ENCODE measurements at regions not wholly inside any gene's neighbourhood (a gene's known extent, or its start where the extent isn't known, plus 50 kb on each side); places are given as distances from the start of the nearest gene placed in this dataset.
"Not testable (repeated sequence)": the region's sequence is repeated elsewhere in the genome, so short reads cannot be mapped to it uniquely, and the experiment has no call there.

GRCh38 chr5:32932241-32932935, 221.3 kb downstream of the NPR3 start:
- no peak for DNase-seq

GRCh38 chr5:32933692-32934091, 222.6 kb downstream of the NPR3 start:
- DNase-seq, result no peak

GRCh38 chr5:32934529-32934928, 223.4 kb downstream of the NPR3 start:
- no peak for DNase-seq

GRCh38 chr5:32935283-32935682, 224.2 kb downstream of the NPR3 start:
- DNase-seq, result no peak

GRCh38 chr5:32936329-32936728, 225.2 kb downstream of the NPR3 start:
- DNase-seq, result no peak

GRCh38 chr5:32942225-32942989, 231.3 kb downstream of the NPR3 start:
- peak; percentile 30 for DNase-seq

- DNase-seq, result no peak
Observed at GRCh38 chr5:32949286-32949970, 238.3 kb downstream of the NPR3 start.

GRCh38 chr5:32951003-32951402, 239.9 kb downstream of the NPR3 start:
- no peak for DNase-seq

- DNase-seq, result no peak
Observed at GRCh38 chr5:32951878-32952277, 240.8 kb downstream of the NPR3 start.

GRCh38 chr5:32952421-32952820, 241.3 kb downstream of the NPR3 start:
- DNase-seq, result not testable (repeated sequence)

GRCh38 chr5:32953694-32954093, 242.6 kb downstream of the NPR3 start:
- no peak for DNase-seq

- DNase-seq, result no peak
Observed at GRCh38 chr5:32955814-32956213, 244.7 kb downstream of the NPR3 start.

GRCh38 chr5:32960340-32961058, 249.4 kb downstream of the NPR3 start:
- no peak for DNase-seq

GRCh38 chr5:32961059-32961415, 249.9 kb downstream of the NPR3 start:
- no peak for DNase-seq

- no peak for DNase-seq
Observed at GRCh38 chr5:32964261-32964660, 253.1 kb downstream of the NPR3 start.

GRCh38 chr5:32973646-32974045, 262.5 kb downstream of the NPR3 start:
- DNase-seq, result no peak

GRCh38 chr5:32975656-32976375, 264.7 kb downstream of the NPR3 start:
- no peak for DNase-seq

GRCh38 chr5:32981061-32981460, 269.9 kb downstream of the NPR3 start:
- DNase-seq, result no peak

- DNase-seq, result no peak
Observed at GRCh38 chr5:32984851-32985610, 273.9 kb downstream of the NPR3 start.

GRCh38 chr5:32989815-32990214, 278.7 kb downstream of the NPR3 start:
- no peak for DNase-seq

GRCh38 chr5:32990593-32991420, 279.7 kb downstream of the NPR3 start:
- DNase-seq, result no peak

Measured in suppressor macrophage treated with lipopolysaccharide for 4 hours (primary cell).